ENCODE measurements at regions not wholly inside any gene's neighbourhood (a gene's known extent, or its start where the extent isn't known, plus 50 kb on each side); places are given as distances from the start of the nearest gene placed in this dataset.

DNA sequence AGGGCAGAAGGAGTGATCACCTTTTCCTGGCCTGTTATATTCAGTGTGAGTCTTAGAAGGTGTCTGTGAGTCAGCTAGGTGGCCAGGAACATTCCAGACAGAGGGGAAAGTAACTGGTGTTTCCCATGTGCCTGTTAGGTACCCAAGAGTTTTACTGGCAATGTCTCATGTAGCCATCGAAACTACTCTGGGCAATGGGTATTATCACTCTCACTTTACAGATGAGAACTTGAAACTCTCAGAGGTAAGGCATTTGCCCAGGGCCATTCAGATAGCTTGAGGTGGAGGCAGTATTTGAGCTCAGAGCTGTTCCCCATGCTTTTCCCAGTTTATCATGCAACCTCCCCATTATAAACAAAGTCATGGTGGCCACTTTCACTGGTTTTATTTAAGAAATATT is 80.4 kb upstream of the NHS start:
- Histone ChIP-seq H3K9me3 (ENCODE audit: insufficient read depth in 2 of 2, low read depth in 1 of 2, low read length in 1 of 2) (no peaks in the 10 kb centered on the region), H4K91ac (replicated peaks; ENCODE audit: insufficient read length, low read length) (no peak overlapping the region), H3K36me3 (ENCODE audit: control insufficient read depth in 2 of 4, insufficient read depth in 4 of 4, low read length in 3 of 4) (no peaks in the 10 kb centered on the region), H2AK5ac (ENCODE audit: low read depth, low read length) (no peak overlapping the region), H3K18ac (ENCODE audit: extremely low read depth, low read length) (no peak overlapping the region), H4K20me1 (replicated peaks in 1 of 2; ENCODE audit: control insufficient read depth in 1 of 2, insufficient read depth in 2 of 2, low read length in 2 of 2) (no peaks in the 10 kb centered on the region), H3K9ac (replicated peaks in 1 of 4; ENCODE audit: extremely low read depth in 1 of 4, low read depth in 3 of 4, low read length in 3 of 4) (no peak overlapping the region), H3K27ac (ENCODE audit: low read depth, low read length) (no peak overlapping the region), H3K4ac (replicated peaks; ENCODE audit: insufficient read length, low read depth, low read length) (no peak overlapping the region), H4K8ac (ENCODE audit: extremely low read depth, insufficient read depth, low read length) (no peak overlapping the region), H3K27me3 (replicated peaks in 1 of 4; ENCODE audit: control insufficient read depth in 3 of 4, extremely low read depth in 1 of 4, insufficient read depth in 3 of 4, low read length in 3 of 4) (no peaks in the 10 kb centered on the region), H4K5ac (ENCODE audit: insufficient read length, low read depth, low read length) (no peak overlapping the region), H3K79me1 (ENCODE audit: low read depth, low read length) (no peaks in the 10 kb centered on the region), H2AFZ (ENCODE audit: low read length) (no peak overlapping the region), H2BK5ac (ENCODE audit: low read depth, low read length) (no peak overlapping the region), H2BK12ac (ENCODE audit: low read depth, low read length) (no peak overlapping the region), H3K4me2 (ENCODE audit: insufficient read depth in 1 of 2, low read depth in 2 of 2, low read length in 2 of 2) (no peak overlapping the region), H3K23ac (ENCODE audit: insufficient read length) (no peak overlapping the region), H3K4me3 (ENCODE audit: extremely low read depth in 1 of 4, insufficient read depth in 2 of 4, low read depth in 3 of 4, low read length in 4 of 4) (no peak overlapping the region), H3K56ac (replicated peaks; ENCODE audit: insufficient read length, low read depth, low read length) (no peak overlapping the region), H2BK20ac (ENCODE audit: low read length) (no peak overlapping the region), H2BK15ac (ENCODE audit: low read length) (no peak overlapping the region), H3K14ac (ENCODE audit: insufficient read length) (no peak overlapping the region), H3K23me2 (ENCODE audit: low read depth, low read length) (no peaks in the 10 kb centered on the region), H3K4me1 (replicated peaks in 1 of 4; ENCODE audit: control insufficient read depth in 3 of 4, insufficient read depth in 4 of 4, low read length in 3 of 4) (peaks cover 0 to 4% (median 0%) of the 10 kb centered on the region in 4 experiments; a peak in 1 of 7 replicates), H3K79me2 (ENCODE audit: control insufficient read depth in 1 of 2, insufficient read depth in 2 of 2, low read length in 2 of 2) (no peaks in the 10 kb centered on the region), H2BK120ac (replicated peaks; ENCODE audit: low read depth, low read length) (no peak overlapping the region)
- FAIRE-seq (peak; percentile 45), DNase-seq (ENCODE audit: low read depth in 1 of 2, low spot score in 2 of 2) (no peak)
- WGBS, 2 experiments (ENCODE audit: extremely low coverage in 1 of 2, insufficient coverage in 1 of 2, insufficient read length in 1 of 2, insufficient replicate concordance in 2 of 2, low coverage in 1 of 2, low lambda C conversion rate in 2 of 2, missing lambda C conversion rate in 1 of 2), result 88% methylated on average over 1 of the region's 1 CpG; no CpG with 5 or more reads in 1 of the 2 experiments
- ChIA-PET CTCF (ENCODE audit: partially characterized antibody) (no interaction called here), POLR2A (ENCODE audit: partially characterized antibody) (no interaction called here)
- no peak for TF ChIP-seq CTBP2 (IDR thresholded peaks at IDR 0.05; ENCODE audit: borderline replicate concordance, insufficient read depth, insufficient read length, low read length)
- no peak for TF ChIP-seq RNF2 (IDR thresholded peaks at IDR 0.05; ENCODE audit: borderline replicate concordance, low read depth, low read length, missing control alignments, poor library complexity, severe bottlenecking)
- no peak for TF ChIP-seq SIX5 (IDR thresholded peaks at IDR 0.05; ENCODE audit: low read depth, low read length)
- TF ChIP-seq TAF1 (IDR thresholded peaks at IDR 0.05; ENCODE audit: low read depth, low read length), result no peak
- no peak for TF ChIP-seq NANOG (IDR thresholded peaks at IDR 0.05; ENCODE audit: insufficient read depth, low read depth, low read length, poor library complexity, severe bottlenecking)
- no peak for TF ChIP-seq BCL11A (IDR thresholded peaks at IDR 0.05; ENCODE audit: low read depth in 2 of 2, low read length in 2 of 2)
- no peak for TF ChIP-seq KDM5A (IDR thresholded peaks at IDR 0.05; ENCODE audit: low read length)
- no peak for TF ChIP-seq CREB1 (IDR thresholded peaks at IDR 0.05)
- TF ChIP-seq HDAC6 (IDR thresholded peaks at IDR 0.05; ENCODE audit: low read depth, low read length), result no peak
- no peak for TF ChIP-seq BRCA1 (IDR thresholded peaks at IDR 0.05; ENCODE audit: low read depth, low read length)

Measured in H1 (cell line).